Renal cortex interstitium (tissue), 11 donors: ENCODE measurements at regions not wholly inside any gene's neighbourhood (a gene's known extent, or its start where the extent isn't known, plus 50 kb on each side); places are given as distances from the start of the nearest gene placed in this dataset.
"Not testable (repeated sequence)": the region's sequence is repeated elsewhere in the genome, so short reads cannot be mapped to it uniquely, and the experiment has no call there.

ENCODE experiments used
- DNase-seq, 11 donors: peaks; one replicate each; pipeline ENCODE4 v3.0.0-alpha.2; 2013; ENCODE audit warnings: low read depth in 9 of 11, low spot score in 4 of 11; ENCODE audit errors: extremely low read depth in 1 of 11

- DNase-seq = no peak
These were observed 114.8 kb upstream of the MED14 start for GRCh38 chrX:40849906-40850823.

GRCh38 chrX:40852586-40852985 lies 117.2 kb upstream of the MED14 start:
- no peak for DNase-seq

- no peak for DNase-seq
These were observed 117.9 kb upstream of the MED14 start for GRCh38 chrX:40853004-40853815.

- no peak for DNase-seq
These were observed 118.4 kb upstream of the MED14 start for GRCh38 chrX:40853816-40854123.

- DNase-seq = no peak
These were observed 118.9 kb upstream of the MED14 start for GRCh38 chrX:40854242-40854641.

GRCh38 chrX:40855411-40855810 lies 120.1 kb upstream of the MED14 start:
- DNase-seq = no peak

GRCh38 chrX:40855932-40856515 lies 120.7 kb upstream of the MED14 start:
- no peak for DNase-seq

- not testable (repeated sequence) for DNase-seq
These were observed 126.7 kb upstream of the MED14 start for GRCh38 chrX:40861952-40862554.

GRCh38 chrX:40863260-40863659 lies 127.9 kb upstream of the MED14 start:
- not testable (repeated sequence) for DNase-seq

- no peak for DNase-seq
These were observed 128.3 kb upstream of the MED14 start for GRCh38 chrX:40863671-40864070.

- DNase-seq = no peak
These were observed 129.6 kb upstream of the MED14 start for GRCh38 chrX:40864972-40865371.

- DNase-seq = no peak
These were observed 131.6 kb upstream of the MED14 start for GRCh38 chrX:40866893-40867292.

GRCh38 chrX:40867352-40867751 lies 132.0 kb upstream of the MED14 start:
- no peak for DNase-seq

GRCh38 chrX:40868868-40869267 lies 133.5 kb upstream of the MED14 start:
- DNase-seq = no peak

GRCh38 chrX:40870982-40871381 lies 135.6 kb upstream of the MED14 start:
- DNase-seq = not testable (repeated sequence)

GRCh38 chrX:40871385-40872082 lies 136.2 kb upstream of the MED14 start:
- no peak for DNase-seq

GRCh38 chrX:40872351-40872750 lies 137.0 kb upstream of the MED14 start:
- no peak for DNase-seq

- no peak for DNase-seq
These were observed 140.1 kb upstream of the MED14 start for GRCh38 chrX:40875476-40875875.

GRCh38 chrX:40877887-40878286 lies 142.5 kb upstream of the MED14 start:
- DNase-seq = no peak
